Nephron progenitor cell (in vitro differentiated cells): ENCODE measurements at regions not wholly inside any gene's neighbourhood (a gene's known extent, or its start where the extent isn't known, plus 50 kb on each side); places are given as distances from the start of the nearest gene placed in this dataset.

ENCODE experiments used
- DNase-seq: peaks from one replicate; pipeline ENCODE4 v3.0.0; 2021
- H3K27ac Mint-ChIP-seq: 2 replicates; pipeline ENCODE4 v1.8.0; 2021; ENCODE audit warnings: mild to moderate bottlenecking, moderate library complexity, mixed read lengths
- H3K27me3 Mint-ChIP-seq: 2 replicates; pipeline ENCODE4 v1.8.0; 2021; ENCODE audit warnings: mild to moderate bottlenecking, low read depth, mixed read lengths; ENCODE audit not compliant: poor library complexity
- H3K36me3 Mint-ChIP-seq: 2 replicates; pipeline ENCODE4 v1.8.0; 2021; ENCODE audit warnings: low read depth, mixed read lengths
- H3K4me1 Mint-ChIP-seq: 2 replicates; pipeline ENCODE4 v1.8.0; 2021; ENCODE audit warnings: mixed read lengths
- H3K4me3 Mint-ChIP-seq: 2 replicates; pipeline ENCODE4 v1.8.0; 2021; ENCODE audit warnings: mild to moderate bottlenecking, moderate library complexity, mixed read lengths
- H3K9me3 Mint-ChIP-seq: 2 replicates; pipeline ENCODE4 v1.8.0; 2021; ENCODE audit warnings: mild to moderate bottlenecking, moderate library complexity, mixed read lengths
- TF ChIP-seq, protein P1 (sequence below): fragments of 200-600 bp; sonication (generic); IDR thresholded peaks from 2 replicates; pipeline ENCODE4 v1.5.0; 2021; ENCODE audit warnings: antibody characterized with exemption

DNA sequence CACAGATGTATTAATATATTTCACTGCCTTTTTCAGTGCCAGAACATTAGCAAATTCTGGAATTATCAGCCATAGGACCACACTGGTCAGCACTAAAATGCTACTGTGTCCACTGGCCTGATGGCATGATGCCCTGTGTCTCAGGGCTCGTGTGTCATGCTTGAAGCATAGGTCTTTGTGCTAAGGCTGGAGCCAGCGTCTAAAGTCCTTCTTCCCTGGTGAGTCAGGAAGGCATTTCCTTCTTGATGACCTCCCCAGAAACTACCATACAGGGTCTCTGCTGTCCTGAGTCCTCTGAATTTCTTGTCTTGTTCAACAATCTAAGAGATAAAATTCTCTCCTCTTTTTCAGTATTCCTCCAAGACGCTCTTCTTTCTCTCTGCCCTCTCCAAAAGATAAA, 489.9 kb downstream of the PSAT1 start:
- TF ChIP-seq, protein P1, sequence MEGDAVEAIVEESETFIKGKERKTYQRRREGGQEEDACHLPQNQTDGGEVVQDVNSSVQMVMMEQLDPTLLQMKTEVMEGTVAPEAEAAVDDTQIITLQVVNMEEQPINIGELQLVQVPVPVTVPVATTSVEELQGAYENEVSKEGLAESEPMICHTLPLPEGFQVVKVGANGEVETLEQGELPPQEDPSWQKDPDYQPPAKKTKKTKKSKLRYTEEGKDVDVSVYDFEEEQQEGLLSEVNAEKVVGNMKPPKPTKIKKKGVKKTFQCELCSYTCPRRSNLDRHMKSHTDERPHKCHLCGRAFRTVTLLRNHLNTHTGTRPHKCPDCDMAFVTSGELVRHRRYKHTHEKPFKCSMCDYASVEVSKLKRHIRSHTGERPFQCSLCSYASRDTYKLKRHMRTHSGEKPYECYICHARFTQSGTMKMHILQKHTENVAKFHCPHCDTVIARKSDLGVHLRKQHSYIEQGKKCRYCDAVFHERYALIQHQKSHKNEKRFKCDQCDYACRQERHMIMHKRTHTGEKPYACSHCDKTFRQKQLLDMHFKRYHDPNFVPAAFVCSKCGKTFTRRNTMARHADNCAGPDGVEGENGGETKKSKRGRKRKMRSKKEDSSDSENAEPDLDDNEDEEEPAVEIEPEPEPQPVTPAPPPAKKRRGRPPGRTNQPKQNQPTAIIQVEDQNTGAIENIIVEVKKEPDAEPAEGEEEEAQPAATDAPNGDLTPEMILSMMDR = no peak
- no peaks in the 10 kb centered on the region for H3K4me1 Mint-ChIP-seq
- no peak overlapping the region for H3K4me3 Mint-ChIP-seq
- no peak overlapping the region for H3K27ac Mint-ChIP-seq
- no peaks in the 10 kb centered on the region for H3K27me3 Mint-ChIP-seq
- H3K36me3 Mint-ChIP-seq = no peaks in the 10 kb centered on the region
- H3K9me3 Mint-ChIP-seq = peaks cover 5% of the 10 kb centered on the region
- DNase-seq = no peak

DNA sequence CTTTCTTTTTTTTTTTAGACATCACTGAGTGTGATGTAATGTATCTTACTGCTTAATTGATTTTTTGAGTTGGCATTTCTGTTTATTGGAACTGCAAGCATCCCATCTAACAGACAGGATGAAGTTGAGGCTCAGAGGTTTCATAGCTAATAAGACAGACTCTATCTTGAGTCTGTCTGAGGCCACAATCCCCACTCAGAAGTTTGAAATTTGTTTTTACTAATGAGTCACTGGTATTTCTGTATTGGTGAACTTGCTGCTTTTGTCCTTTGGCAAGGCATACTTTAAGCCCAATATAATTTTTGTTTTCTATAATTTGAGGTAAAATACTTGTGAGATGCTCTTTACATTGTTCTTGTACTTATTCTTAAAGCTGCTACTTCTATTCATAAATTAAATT, 491.2 kb downstream of the PSAT1 start:
- Mint-ChIP-seq H3K4me1 (no peaks in the 10 kb centered on the region), H3K36me3 (no peaks in the 10 kb centered on the region), H3K27ac (no peak overlapping the region), H3K27me3 (no peaks in the 10 kb centered on the region), H3K9me3 (peaks cover 5% of the 10 kb centered on the region), H3K4me3 (no peak overlapping the region)
- TF ChIP-seq, protein P1 = no peak
- no peak for DNase-seq

DNA sequence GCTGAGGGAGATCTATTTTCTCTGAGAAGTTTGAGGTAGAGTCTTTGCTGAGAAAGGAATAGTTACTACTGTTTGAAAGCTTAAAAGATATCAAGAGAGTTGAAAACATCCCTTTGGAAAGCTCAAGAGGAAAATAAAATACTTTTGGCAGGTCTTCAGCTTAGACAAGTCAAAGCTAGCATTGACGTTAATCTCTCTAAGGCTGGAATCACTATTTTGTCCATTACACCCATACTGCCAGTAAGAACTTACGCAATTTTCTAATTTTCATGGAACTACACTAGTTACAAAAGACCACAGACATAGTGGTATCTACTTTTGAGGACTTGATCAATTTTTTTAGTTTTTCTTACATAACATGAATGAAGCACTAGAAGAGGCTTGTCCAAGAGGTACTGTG, 494.9 kb downstream of the PSAT1 start:
- Mint-ChIP-seq H3K27ac (no peak overlapping the region), H3K36me3 (peaks cover 6% of the 10 kb centered on the region), H3K9me3 (peaks cover 18% of the 10 kb centered on the region), H3K4me1 (no peaks in the 10 kb centered on the region), H3K4me3 (no peak overlapping the region), H3K27me3 (no peaks in the 10 kb centered on the region)
- no peak for DNase-seq
- TF ChIP-seq, protein P1 = no peak

DNA sequence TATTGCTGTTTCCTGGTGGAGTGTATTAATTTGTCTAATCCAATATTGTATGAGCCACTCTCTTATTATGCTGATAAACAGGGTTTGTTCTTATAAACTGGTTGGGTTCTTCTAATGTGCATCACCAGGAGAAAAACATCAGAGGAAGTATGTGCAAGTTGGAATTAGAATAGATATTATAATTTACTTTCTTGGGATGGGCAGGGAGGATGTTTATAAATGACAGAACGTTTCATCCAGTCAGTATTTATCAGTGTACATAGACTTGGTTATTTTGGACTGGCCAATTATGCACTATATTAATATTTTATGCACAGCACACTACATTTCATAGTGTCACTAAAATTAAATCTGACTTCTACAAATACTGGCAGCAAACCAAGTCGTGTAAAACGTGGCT, 495.8 kb downstream of the PSAT1 start:
- no peak overlapping the region for H3K27ac Mint-ChIP-seq
- TF ChIP-seq, protein P1 = no peak
- no peak for DNase-seq
- H3K4me3 Mint-ChIP-seq = no peak overlapping the region
- peaks cover 18% of the 10 kb centered on the region for H3K9me3 Mint-ChIP-seq
- H3K4me1 Mint-ChIP-seq = no peaks in the 10 kb centered on the region
- no peaks in the 10 kb centered on the region for H3K27me3 Mint-ChIP-seq
- H3K36me3 Mint-ChIP-seq = peaks cover 6% of the 10 kb centered on the region

DNA sequence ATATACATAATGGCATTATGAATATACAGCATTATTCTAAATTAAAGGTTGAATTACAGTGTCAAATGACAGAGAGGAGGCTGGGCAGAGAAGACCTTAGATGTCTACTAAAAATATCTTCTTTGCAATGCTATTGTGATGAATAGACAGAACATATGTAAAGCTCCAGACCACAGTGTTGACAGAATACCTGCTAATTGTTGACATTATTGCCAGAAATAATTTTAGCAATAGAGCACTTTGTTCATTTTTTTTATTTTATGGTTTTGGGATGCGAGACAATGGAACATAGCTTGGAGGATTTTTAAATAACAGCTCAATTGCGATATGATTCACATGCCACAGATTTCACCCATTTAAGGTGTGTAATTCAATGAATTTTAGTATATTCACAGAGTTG, 508.8 kb downstream of the PSAT1 start:
- Mint-ChIP-seq H3K9me3 (peaks cover 10% of the 10 kb centered on the region), H3K4me1 (peaks cover 33% of the 10 kb centered on the region), H3K36me3 (peaks cover 5% of the 10 kb centered on the region), H3K27ac (no peak overlapping the region), H3K27me3 (peaks cover 3% of the 10 kb centered on the region), H3K4me3 (no peak overlapping the region)
- no peak for DNase-seq
- TF ChIP-seq, protein P1 = no peak

DNA sequence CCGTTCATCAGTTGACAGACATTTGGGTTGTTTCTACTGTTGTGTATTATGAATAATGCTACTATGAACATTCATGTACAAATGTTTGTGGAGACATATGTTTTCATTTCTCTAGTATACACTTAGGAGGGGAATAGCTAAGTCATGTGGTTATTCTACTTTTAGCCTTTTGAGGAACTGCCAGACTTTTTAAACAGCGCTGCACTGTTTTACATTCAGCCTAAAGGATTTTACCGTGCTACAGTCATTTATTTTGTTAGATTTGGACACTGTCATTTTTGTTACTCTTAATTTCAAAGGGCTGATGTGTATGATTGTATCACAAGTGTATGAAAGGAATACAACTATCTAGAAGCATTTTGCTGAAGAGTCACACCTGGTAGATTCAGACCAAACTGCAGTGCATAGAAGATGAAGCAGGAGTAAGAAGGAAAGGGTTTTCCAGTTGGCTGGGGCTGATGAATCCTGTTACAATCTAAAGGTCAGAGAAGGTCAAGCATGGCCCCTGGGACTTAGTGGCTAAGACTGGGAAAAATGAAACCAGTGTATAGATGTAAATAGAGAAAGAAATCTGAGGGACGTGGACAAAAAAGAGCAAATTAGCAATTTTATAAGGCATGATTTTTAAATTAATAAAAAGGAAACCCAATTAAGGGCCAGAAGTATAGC, 509.7 kb downstream of the PSAT1 start:
- H3K4me3 Mint-ChIP-seq = peak overlapping the region; percentile 8
- DNase-seq = peak; percentile 29
- TF ChIP-seq, protein P1 = no peak
- H3K36me3 Mint-ChIP-seq = peaks cover 5% of the 10 kb centered on the region
- H3K27ac Mint-ChIP-seq = peak overlapping the region; percentile 84
- peaks cover 10% of the 10 kb centered on the region for H3K9me3 Mint-ChIP-seq
- peaks cover 37% of the 10 kb centered on the region for H3K4me1 Mint-ChIP-seq
- H3K27me3 Mint-ChIP-seq = peaks cover 3% of the 10 kb centered on the region
